ENCODE measurements at regions not wholly inside any gene's neighbourhood (a gene's known extent, or its start where the extent isn't known, plus 50 kb on each side); places are given as distances from the start of the nearest gene placed in this dataset.

DNA sequence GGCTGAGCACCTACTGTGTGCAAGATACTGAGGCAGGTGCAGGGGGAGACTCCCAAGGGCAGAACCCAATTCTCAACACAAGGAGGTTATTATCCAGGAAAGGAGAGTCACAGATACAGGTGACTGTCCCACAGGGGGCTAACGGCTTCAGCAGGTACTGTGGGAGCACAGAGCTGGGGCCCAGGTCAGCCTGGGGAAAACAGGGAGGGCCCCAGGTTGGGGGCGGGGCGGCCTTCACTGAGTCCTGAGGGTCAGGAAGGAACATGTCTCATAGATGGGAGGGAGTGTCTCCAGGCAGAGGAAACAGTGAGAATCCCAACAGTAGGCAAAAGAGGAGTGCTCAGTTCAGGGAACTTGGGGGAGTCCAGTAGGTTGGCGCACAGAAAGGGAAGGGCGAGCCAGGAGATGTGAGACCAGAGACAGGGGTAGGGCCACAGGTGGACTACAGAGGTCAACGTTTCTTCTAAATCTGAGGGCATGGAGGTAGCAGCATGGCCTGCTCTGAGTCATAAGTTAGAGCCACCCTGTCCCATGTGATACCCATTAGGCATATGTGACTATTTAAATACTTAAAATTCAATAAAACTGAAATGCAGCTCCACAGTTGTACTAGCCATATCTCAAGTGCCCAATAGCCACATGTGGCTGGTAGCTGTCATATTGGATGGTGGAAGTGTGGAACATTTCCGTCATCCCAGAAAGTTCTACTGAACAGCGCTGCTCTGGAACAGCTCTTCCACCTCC is 157.2 kb downstream of the TTC32 start:
- TF ChIP-seq, protein P1, sequence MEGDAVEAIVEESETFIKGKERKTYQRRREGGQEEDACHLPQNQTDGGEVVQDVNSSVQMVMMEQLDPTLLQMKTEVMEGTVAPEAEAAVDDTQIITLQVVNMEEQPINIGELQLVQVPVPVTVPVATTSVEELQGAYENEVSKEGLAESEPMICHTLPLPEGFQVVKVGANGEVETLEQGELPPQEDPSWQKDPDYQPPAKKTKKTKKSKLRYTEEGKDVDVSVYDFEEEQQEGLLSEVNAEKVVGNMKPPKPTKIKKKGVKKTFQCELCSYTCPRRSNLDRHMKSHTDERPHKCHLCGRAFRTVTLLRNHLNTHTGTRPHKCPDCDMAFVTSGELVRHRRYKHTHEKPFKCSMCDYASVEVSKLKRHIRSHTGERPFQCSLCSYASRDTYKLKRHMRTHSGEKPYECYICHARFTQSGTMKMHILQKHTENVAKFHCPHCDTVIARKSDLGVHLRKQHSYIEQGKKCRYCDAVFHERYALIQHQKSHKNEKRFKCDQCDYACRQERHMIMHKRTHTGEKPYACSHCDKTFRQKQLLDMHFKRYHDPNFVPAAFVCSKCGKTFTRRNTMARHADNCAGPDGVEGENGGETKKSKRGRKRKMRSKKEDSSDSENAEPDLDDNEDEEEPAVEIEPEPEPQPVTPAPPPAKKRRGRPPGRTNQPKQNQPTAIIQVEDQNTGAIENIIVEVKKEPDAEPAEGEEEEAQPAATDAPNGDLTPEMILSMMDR (IDR thresholded peaks at IDR 0.05): no peak
- TF ChIP-seq POLR2A (IDR thresholded peaks at IDR 0.05): no peak

All from right lobe of liver (tissue), 4 donors.